HEK293T (cell line): ENCODE measurements at regions not wholly inside any gene's neighbourhood (a gene's known extent, or its start where the extent isn't known, plus 50 kb on each side); places are given as distances from the start of the nearest gene placed in this dataset.

Experiments
- CTCF ChIA-PET: fragments of 350-600 bp; formaldehyde crosslinking; extraction: SDS; loops from one replicate; lab custom pipeline; 2021; ENCODE audit warnings: antibody characterized with exemption, inconsistent platforms; lab: Yijun Ruan, JAX
- POLR2A ChIA-PET: fragments of 350-600 bp; formaldehyde crosslinking; extraction: SDS; loops from one replicate; lab custom pipeline; 2020; ENCODE audit warnings: antibody characterized with exemption, inconsistent platforms; lab: Yijun Ruan, JAX
- DNase-seq: peaks from one replicate; pipeline ENCODE4 v3.0.0; 2012; ENCODE audit warnings: mixed read lengths; ENCODE audit errors: extremely low spot score
- ARNT ChIP-seq: fragments of 450-650 bp; IDR thresholded peaks from 2 replicates; pipeline ENCODE4 v1.6.1; 2017; ENCODE audit warnings: mild to moderate bottlenecking
- BHLHE40 ChIP-seq: fragments of 450-650 bp; IDR thresholded peaks from 2 replicates; pipeline ENCODE4 v1.6.1; 2016; ENCODE audit warnings: mild to moderate bottlenecking, moderate library complexity, borderline replicate concordance
- CTBP1 ChIP-seq: fragments of 450-650 bp; IDR thresholded peaks from 2 replicates; pipeline ENCODE4 v1.6.1; 2016; ENCODE audit warnings: borderline replicate concordance
- ELF4 ChIP-seq: fragments of 450-650 bp; IDR thresholded peaks from 2 replicates; pipeline ENCODE4 v1.6.1; 2017; ENCODE audit warnings: antibody characterized with exemption
- FOXA1 ChIP-seq: fragments of 450-650 bp; IDR thresholded peaks from 2 replicates; pipeline ENCODE4 v1.6.1; 2016; ENCODE audit warnings: mild to moderate bottlenecking
- FOXK2 ChIP-seq: fragments of 450-650 bp; IDR thresholded peaks from 2 replicates; pipeline ENCODE4 v1.6.1; 2016; ENCODE audit warnings: mild to moderate bottlenecking
- FOXM1 ChIP-seq: fragments of 450-650 bp; IDR thresholded peaks from 2 replicates; pipeline ENCODE4 v1.6.1; 2017; ENCODE audit warnings: mild to moderate bottlenecking, borderline replicate concordance
- HDGF ChIP-seq: fragments of 450-650 bp; IDR thresholded peaks from 2 replicates; pipeline ENCODE4 v1.6.1; 2017; ENCODE audit warnings: antibody characterized with exemption, borderline replicate concordance
- L3MBTL2 ChIP-seq: fragments of 450-650 bp; conservative IDR thresholded peaks from 2 replicates; pipeline ENCODE4 v1.6.1; 2016; ENCODE audit warnings: mild to moderate bottlenecking
- LEF1 ChIP-seq: fragments of 450-650 bp; IDR thresholded peaks from 2 replicates; pipeline ENCODE4 v1.6.1; 2017; ENCODE audit warnings: mild to moderate bottlenecking, borderline replicate concordance
- NFRKB ChIP-seq: fragments of 450-650 bp; IDR thresholded peaks from 2 replicates; pipeline ENCODE4 v1.6.1; 2016; ENCODE audit warnings: mild to moderate bottlenecking, moderate library complexity
- PKNOX1 ChIP-seq: fragments of 450-650 bp; IDR thresholded peaks from 2 replicates; pipeline ENCODE4 v1.6.1; 2016
- SP1 ChIP-seq: fragments of 450-650 bp; IDR thresholded peaks from 2 replicates; pipeline ENCODE4 v1.6.1; 2017
- SUZ12 ChIP-seq: fragments of 450-650 bp; IDR thresholded peaks from 2 replicates; pipeline ENCODE4 v1.6.1; 2016; ENCODE audit warnings: mild to moderate bottlenecking
- TARDBP ChIP-seq: fragments of 450-650 bp; IDR thresholded peaks from 2 replicates; pipeline ENCODE4 v1.6.1; 2016
- ZNF384 ChIP-seq: fragments of 450-650 bp; IDR thresholded peaks from 2 replicates; pipeline ENCODE4 v1.6.1; 2016

GRCh38 chr5:30928956-30929355 is 264.5 kb upstream of the CDH6 start:
- POLR2A ChIA-PET, result no interaction called here
- DNase-seq, result no peak
- CTCF ChIA-PET, result no interaction called here
- TF ChIP-seq FOXA1 (no peak), HDGF (no peak), FOXM1 (no peak), ARNT (no peak)

GRCh38 chr5:30926218-30926617 is 267.3 kb upstream of the CDH6 start:
- TF ChIP-seq SP1, result no peak
- TF ChIP-seq FOXM1, result no peak
- no peak for TF ChIP-seq FOXK2
- TF ChIP-seq SUZ12, result no peak
- TF ChIP-seq CTBP1, result no peak
- no peak for TF ChIP-seq FOXA1
- TF ChIP-seq PKNOX1, result no peak
- TF ChIP-seq ARNT, result no peak
- no peak for TF ChIP-seq L3MBTL2
- TF ChIP-seq ELF4, result no peak
- CTCF ChIA-PET, result no interaction called here
- DNase-seq, result no peak
- POLR2A ChIA-PET, result no interaction called here

GRCh38 chr5:30921388-30921787 is 272.1 kb upstream of the CDH6 start:
- TF ChIP-seq BHLHE40 (no peak), NFRKB (no peak), FOXA1 (no peak), FOXM1 (no peak), ARNT (no peak), HDGF (no peak), ELF4 (no peak), LEF1 (no peak), FOXK2 (no peak), SP1 (no peak), SUZ12 (no peak), PKNOX1 (no peak), CTBP1 (no peak), L3MBTL2 (no peak), ZNF384 (no peak), TARDBP (no peak)
- CTCF ChIA-PET, result no interaction called here
- POLR2A ChIA-PET, result no interaction called here
- no peak for DNase-seq

GRCh38 chr5:30918171-30918570 is 275.3 kb upstream of the CDH6 start:
- ChIA-PET POLR2A (no interaction called here), CTCF (no interaction called here)
- no peak for DNase-seq
- TF ChIP-seq ELF4 (no peak), FOXK2 (no peak), ZNF384 (no peak), FOXM1 (no peak), FOXA1 (no peak), SUZ12 (no peak), ARNT (no peak), TARDBP (no peak), CTBP1 (no peak), PKNOX1 (no peak), LEF1 (no peak)

- no peak for TF ChIP-seq ZNF384
- TF ChIP-seq NFRKB, result no peak
- no peak for TF ChIP-seq FOXM1
- no peak for TF ChIP-seq SP1
- ChIA-PET POLR2A (no interaction called here), CTCF (no interaction called here)
- no peak for DNase-seq
Observed at GRCh38 chr5:30908356-30908755, 285.1 kb upstream of the CDH6 start.

GRCh38 chr5:30900367-30900766 is 293.1 kb upstream of the CDH6 start:
- no peak for DNase-seq
- ChIA-PET CTCF (no interaction called here), POLR2A (no interaction called here)
- TF ChIP-seq ZNF384 (no peak), PKNOX1 (no peak), FOXK2 (no peak), LEF1 (no peak), NFRKB (no peak), HDGF (no peak), SUZ12 (no peak), TARDBP (no peak), L3MBTL2 (no peak), ELF4 (no peak), FOXM1 (no peak), ARNT (no peak), BHLHE40 (no peak)

- no peak for DNase-seq
- ChIA-PET POLR2A (no interaction called here), CTCF (no interaction called here)
- no peak for TF ChIP-seq SUZ12
Observed at GRCh38 chr5:30894811-30895210, 298.7 kb upstream of the CDH6 start.
